HG03469 (cell line): ENCODE measurements at regions not wholly inside any gene's neighbourhood (a gene's known extent, or its start where the extent isn't known, plus 50 kb on each side); places are given as distances from the start of the nearest gene placed in this dataset.
"Not testable (repeated sequence)": the region's sequence is repeated elsewhere in the genome, so short reads cannot be mapped to it uniquely, and the experiment has no call there.

Experiments used
- ATAC-seq: cut with Tn5 transposase; IDR thresholded peaks from one replicate; pipeline ENCODE4 v1.9.1; 2021; ENCODE audit warnings: mild to moderate bottlenecking, moderate library complexity, moderate number of reproducible peaks; ENCODE audit not compliant: unreplicated experiment

DNA sequence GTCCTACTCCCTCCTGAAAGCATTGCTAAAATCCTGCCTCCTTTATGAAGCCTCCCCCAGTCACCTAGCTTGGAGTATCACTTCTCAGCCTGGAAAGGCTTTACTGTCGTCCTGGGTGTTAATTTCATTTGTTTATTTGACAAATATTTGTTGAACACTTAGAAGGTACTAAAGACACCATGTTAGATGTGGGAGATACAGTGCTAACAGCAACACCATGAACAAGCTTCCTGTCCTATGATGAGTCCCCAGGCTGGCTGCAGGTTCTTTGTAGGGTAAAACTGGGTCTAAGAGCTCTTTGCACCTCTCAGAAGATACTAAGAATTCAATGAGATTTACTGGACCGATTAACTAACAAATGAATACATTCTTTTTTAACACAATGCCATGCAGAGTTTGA, 109.2 kb upstream of the TMEM170B start:
- no peak for ATAC-seq

- no peak for ATAC-seq
These were observed 109.8 kb upstream of the TMEM170B start for GRCh38 chr6:11427723-11428245.

DNA sequence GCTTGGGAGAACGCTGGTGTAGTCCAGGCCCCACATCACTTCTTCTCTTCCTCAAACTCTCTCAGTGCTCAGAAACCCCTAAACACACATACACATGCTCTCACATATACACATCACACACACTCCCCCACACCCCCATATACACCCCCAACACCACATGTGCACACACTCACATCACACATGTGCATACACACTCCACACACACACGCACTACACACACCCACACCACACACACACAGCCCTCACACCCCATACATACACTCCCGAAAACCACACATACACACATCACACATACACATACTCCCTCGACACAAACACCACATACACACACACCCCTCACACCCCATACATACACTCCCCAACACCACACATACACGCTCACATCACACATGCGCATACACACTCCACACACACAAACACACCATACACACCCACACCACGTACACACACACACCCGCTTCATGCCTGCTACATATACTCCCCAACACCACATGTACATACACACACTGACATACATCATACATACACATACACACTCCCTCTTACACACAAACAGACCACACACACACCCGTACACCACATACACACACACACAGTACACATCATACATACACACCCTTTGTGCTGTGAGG, 110.3 kb upstream of the TMEM170B start:
- ATAC-seq, result no peak

DNA sequence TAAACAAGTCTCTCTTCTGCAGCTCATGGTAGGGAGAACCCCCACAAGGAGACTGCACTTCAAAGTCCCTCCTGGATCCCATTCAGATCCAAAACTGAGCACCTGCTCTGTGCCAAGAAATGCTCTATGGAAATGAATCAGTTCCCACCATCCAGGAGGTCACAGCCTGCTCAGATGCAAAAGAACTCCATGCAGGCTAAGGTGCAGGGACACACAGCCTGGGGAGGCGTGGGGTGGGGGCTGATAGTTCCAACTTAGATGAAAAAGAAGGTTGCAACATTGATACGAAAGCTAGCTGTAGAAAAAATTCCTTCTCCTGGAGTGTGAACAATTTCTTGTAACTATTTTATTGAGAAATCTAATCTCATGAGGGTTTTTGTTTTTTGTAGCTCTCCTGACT, 111.0 kb upstream of the TMEM170B start:
- ATAC-seq, result no peak

GRCh38 chr6:11425876-11426275, 111.7 kb upstream of the TMEM170B start:
- ATAC-seq, result no peak

DNA sequence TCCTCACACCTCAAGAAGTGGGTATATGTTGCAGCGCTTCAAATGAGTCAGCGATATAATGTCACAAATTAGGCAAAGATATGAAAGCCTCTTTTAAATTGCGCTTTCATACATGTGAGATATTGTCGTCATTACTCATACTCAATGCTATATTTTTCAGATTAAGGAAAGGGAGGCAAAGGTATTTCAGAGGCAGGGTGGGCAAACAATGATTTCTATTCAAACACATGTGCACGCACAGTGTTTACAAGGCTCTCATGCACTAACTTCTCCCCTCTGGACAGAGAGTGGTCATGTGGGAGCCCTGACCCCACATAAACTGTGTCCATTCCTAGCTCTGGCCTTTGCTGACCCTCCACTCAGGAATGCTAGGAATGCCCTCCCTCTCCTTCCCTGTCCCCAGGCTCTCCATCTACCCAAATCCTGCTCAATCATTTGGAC, 112.1 kb upstream of the TMEM170B start:
- ATAC-seq, result no peak

- ATAC-seq, result no peak
These were observed 113.0 kb upstream of the TMEM170B start for GRCh38 chr6:11424395-11425034.

DNA sequence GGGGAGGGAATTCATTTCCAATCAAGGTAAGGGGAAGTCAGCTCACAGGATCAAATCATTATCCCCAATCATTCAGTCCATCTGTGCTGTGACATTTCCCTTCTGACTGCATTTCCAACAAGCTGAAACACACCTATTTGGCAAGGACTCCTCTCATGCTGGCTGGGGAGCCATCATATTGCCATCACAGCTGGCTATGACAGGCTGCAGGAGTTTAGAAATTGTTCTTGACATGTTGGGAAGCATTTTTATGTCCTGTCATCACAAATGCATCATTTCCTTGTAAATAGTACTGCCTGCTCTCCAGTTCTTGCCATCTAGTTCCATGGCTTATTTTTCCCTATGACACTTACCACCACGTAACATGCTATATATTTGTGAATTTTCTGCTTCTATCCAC, 113.9 kb upstream of the TMEM170B start:
- ATAC-seq, result no peak

DNA sequence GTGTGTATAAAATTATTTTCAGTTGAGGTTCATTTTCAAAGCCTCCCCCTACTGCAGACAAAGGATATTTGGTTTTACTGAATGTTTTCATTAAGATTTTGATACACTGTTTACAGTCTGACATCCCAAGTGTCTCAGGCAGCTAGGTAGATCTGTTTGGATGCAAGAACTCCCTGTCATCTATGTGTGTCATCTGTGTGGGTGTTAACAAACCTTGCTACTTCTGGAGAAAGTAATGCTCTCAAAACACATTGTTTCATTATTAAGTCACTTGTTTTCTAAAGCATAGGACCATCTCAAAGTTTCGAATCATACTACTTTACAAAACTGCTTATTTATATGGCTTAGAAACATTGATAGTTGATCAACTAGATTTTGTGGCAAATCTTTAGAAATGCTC, 114.5 kb upstream of the TMEM170B start:
- no peak for ATAC-seq

DNA sequence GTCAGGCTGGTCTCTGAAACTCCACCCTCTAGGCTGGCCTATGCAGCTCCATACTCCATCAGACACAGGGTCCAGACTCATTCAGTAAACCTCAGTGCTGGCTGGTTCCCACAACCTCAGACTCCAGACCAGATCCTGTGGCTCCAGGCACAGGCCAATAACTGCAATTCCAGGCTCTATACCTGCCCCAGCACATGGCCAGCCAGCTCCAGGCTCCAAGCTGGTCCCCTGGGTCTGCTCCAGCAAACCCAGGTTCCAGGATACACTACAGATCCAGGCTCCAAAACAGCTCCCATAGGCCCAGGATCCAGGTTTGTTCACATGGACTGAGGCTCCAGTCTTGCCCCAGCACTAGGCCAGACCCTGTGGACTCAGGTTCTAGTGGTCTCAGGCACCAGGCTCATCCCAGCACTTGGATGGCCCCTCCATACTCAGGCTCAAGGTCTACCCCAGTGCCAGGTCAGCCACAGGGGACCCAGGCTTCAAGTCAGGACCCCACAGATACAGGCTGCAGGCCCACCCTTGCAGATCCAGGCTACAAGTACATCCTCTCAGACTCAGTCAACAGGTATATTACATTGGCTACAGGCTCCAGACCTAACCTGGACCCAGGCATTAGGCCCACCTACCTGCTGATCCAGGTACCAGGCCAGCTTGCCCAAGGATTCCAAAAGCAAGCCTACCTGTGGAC, 117.6 kb upstream of the TMEM170B start:
- ATAC-seq, result no peak

- ATAC-seq, result no peak
These were observed 119.2 kb upstream of the TMEM170B start for GRCh38 chr6:11418290-11418905.

- ATAC-seq, result no peak
These were observed 120.5 kb upstream of the TMEM170B start for GRCh38 chr6:11416936-11417576.

- not testable (repeated sequence) for ATAC-seq
These were observed 121.2 kb upstream of the TMEM170B start for GRCh38 chr6:11416099-11416935.

DNA sequence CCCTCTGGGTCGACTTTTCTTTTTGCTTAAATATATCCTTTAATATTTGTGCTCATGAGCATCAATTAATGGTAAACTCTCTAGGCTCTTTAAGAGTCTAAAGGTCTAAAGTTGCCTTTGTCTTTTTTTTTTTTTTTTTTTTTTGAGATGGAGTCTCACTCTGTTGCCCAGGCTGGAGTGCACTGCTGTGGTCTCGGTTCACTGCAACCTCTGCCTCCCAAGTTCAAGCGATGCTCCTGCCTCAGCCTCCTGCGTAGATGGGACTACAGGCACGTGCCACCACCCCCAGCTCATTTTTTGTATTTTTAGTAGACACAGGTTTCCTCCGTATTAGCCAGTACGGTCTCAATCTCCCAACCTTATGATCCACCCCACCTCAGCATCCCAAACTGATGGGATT, 122.0 kb upstream of the TMEM170B start:
- ATAC-seq, result no peak

- peak; percentile 39 for ATAC-seq
These were observed 123.2 kb upstream of the TMEM170B start for GRCh38 chr6:11414176-11414963.

DNA sequence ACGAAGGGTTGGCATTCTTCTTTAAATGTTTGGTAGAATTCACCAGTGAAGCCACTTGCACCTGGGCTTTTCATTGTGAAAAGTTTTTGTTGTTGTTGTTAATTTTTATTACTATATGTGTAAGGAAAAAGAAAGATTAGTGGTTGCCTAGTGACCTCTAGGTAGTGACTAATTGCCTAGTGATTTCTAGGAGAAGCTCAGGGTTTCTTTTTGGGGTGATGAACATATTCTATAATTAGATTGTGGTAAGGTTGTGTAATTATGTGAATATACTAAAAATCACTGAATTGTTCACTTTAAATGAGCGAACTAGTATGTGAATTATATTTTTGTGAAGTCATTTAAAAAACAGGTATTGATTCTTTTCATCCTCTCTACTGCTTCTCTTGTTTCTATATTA, 123.8 kb upstream of the TMEM170B start:
- no peak for ATAC-seq

DNA sequence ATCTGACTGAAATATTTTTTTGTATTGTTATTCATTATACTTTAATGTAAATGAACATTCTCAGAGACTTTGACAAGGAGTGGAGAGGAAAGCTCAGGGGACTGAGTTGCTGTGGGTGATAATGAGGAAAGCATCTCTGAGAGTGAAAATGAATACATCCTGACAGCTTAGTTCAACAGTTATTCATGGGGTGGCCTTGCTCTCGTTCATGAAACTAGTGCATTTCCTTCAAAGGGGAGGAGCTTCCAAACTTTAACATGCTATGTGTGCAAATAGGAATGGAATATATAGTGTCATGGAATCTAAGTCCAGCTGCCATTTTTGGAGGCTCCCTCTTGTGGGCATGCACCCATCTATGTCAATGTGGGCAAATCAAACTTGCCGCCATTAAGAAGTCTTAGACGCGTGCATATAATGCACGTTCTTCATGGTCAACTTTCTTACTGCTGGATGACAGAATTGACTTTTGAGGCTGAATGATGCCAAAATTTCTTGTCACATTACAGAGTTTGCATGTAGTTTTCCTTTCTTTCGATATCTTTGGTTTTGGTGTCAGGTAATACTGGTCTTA, 124.3 kb upstream of the TMEM170B start:
- no peak for ATAC-seq

- ATAC-seq, result no peak
These were observed 124.9 kb upstream of the TMEM170B start for GRCh38 chr6:11412616-11413015.

DNA sequence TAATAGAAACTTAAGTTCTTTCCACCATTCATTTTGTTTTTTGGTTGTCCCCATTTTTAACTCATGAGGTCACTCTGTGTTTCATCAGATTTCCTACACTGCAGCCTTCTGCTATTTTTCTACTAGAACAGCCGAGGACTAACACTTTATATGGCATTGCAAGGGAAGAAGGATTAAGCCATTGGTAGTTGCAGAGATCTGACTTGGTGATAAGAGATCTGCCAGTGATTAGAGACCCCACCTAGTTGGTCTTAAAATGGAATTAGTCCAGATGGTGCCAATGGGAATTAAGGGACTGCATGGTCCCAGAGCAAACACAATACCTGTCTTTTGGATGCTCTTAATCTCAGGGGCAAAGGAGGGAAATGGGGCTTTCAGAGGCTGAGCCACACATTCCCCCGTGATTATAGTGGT, 125.5 kb upstream of the TMEM170B start:
- ATAC-seq, result no peak
